GM18867 (cell line): ENCODE measurements at regions not wholly inside any gene's neighbourhood (a gene's known extent, or its start where the extent isn't known, plus 50 kb on each side); places are given as distances from the start of the nearest gene placed in this dataset.
A peak's percentile ranks its signal among the peaks of the same experiment; 100 is the strongest.
"Not testable (repeated sequence)": the region's sequence is repeated elsewhere in the genome, so short reads cannot be mapped to it uniquely, and the experiment has no call there.

Experiments used
- ATAC-seq: cut with Tn5 transposase; IDR thresholded peaks from one replicate; pipeline ENCODE4 v1.9.1; 2021; ENCODE audit warnings: mild to moderate bottlenecking, moderate library complexity; ENCODE audit not compliant: unreplicated experiment

- ATAC-seq = no peak
Measured at GRCh38 chr1:233788687-233789086, 115.8 kb upstream of the SLC35F3 start.

- ATAC-seq = no peak
Measured at GRCh38 chr1:233790121-233790520, 114.4 kb upstream of the SLC35F3 start.

- ATAC-seq = peak; percentile 90
Measured at GRCh38 chr1:233790662-233791371, 113.7 kb upstream of the SLC35F3 start.

GRCh38 chr1:233791372-233791703, 113.1 kb upstream of the SLC35F3 start:
- no peak for ATAC-seq

- no peak for ATAC-seq
Measured at GRCh38 chr1:233791721-233792120, 112.8 kb upstream of the SLC35F3 start.

GRCh38 chr1:233794863-233795262, 109.6 kb upstream of the SLC35F3 start:
- no peak for ATAC-seq

- peak; percentile 68 for ATAC-seq
Measured at GRCh38 chr1:233796146-233796783, 108.2 kb upstream of the SLC35F3 start.

- no peak for ATAC-seq
Measured at GRCh38 chr1:233802611-233803010, 101.9 kb upstream of the SLC35F3 start.

- no peak for ATAC-seq
Measured at GRCh38 chr1:233805786-233806185, 98.7 kb upstream of the SLC35F3 start.

- ATAC-seq = no peak
Measured at GRCh38 chr1:233815357-233815756, 89.1 kb upstream of the SLC35F3 start.

GRCh38 chr1:233815865-233816264, 88.6 kb upstream of the SLC35F3 start:
- no peak for ATAC-seq

GRCh38 chr1:233816348-233816747, 88.1 kb upstream of the SLC35F3 start:
- no peak for ATAC-seq

GRCh38 chr1:233819042-233819441, 85.4 kb upstream of the SLC35F3 start:
- no peak for ATAC-seq

GRCh38 chr1:233824179-233824578, 80.3 kb upstream of the SLC35F3 start:
- not testable (repeated sequence) for ATAC-seq

- not testable (repeated sequence) for ATAC-seq
Measured at GRCh38 chr1:233827937-233828336, 76.5 kb upstream of the SLC35F3 start.

- no peak for ATAC-seq
Measured at GRCh38 chr1:233828480-233828879, 76.0 kb upstream of the SLC35F3 start.

- no peak for ATAC-seq
Measured at GRCh38 chr1:233834609-233835008, 69.9 kb upstream of the SLC35F3 start.

- ATAC-seq = not testable (repeated sequence)
Measured at GRCh38 chr1:233838207-233838606, 66.3 kb upstream of the SLC35F3 start.

GRCh38 chr1:233843525-233844204, 60.8 kb upstream of the SLC35F3 start:
- ATAC-seq = no peak

- no peak for ATAC-seq
Measured at GRCh38 chr1:233844275-233844674, 60.2 kb upstream of the SLC35F3 start.

- ATAC-seq = no peak
Measured at GRCh38 chr1:233844692-233845091, 59.8 kb upstream of the SLC35F3 start.
